ENCODE measurements at regions not wholly inside any gene's neighbourhood (a gene's known extent, or its start where the extent isn't known, plus 50 kb on each side); places are given as distances from the start of the nearest gene placed in this dataset.

- no peak for TF ChIP-seq CTCF (IDR thresholded peaks at IDR 0.05; ENCODE audit: control extremely low read depth, extremely low read depth, low read depth, missing control alignments)
- ChIA-PET POLR2A (no interaction called here), CTCF (interaction anchor here (0.8 kb wide), 1 partner anchor 21 kb away, joined by 3 read pairs; no protein-coding TSS in a partner anchor)
- no peak for DNase-seq (ENCODE audit: extremely low spot score)
Measured at GRCh38 chr13:87535911-87536310, 135.3 kb upstream of the SLITRK5 start.

GRCh38 chr13:87536499-87536898, 134.7 kb upstream of the SLITRK5 start:
- ChIA-PET POLR2A (no interaction called here), CTCF (interaction anchor here (0.8 kb wide), 1 partner anchor 20 kb away, joined by 3 read pairs; no protein-coding TSS in a partner anchor)
- TF ChIP-seq CTCF (IDR thresholded peaks at IDR 0.05; ENCODE audit: control extremely low read depth, extremely low read depth, low read depth, missing control alignments) = no peak
- no peak for DNase-seq (ENCODE audit: extremely low spot score)

- TF ChIP-seq CTCF (IDR thresholded peaks at IDR 0.05; ENCODE audit: control extremely low read depth, extremely low read depth, low read depth, missing control alignments) = no peak
- ChIA-PET POLR2A (no interaction called here), CTCF (no interaction called here)
- DNase-seq (ENCODE audit: extremely low spot score) = no peak
Measured at GRCh38 chr13:87536899-87537298, 134.3 kb upstream of the SLITRK5 start.

GRCh38 chr13:87537951-87538350, 133.2 kb upstream of the SLITRK5 start:
- ChIA-PET POLR2A (no interaction called here), CTCF (no interaction called here)
- no peak for DNase-seq (ENCODE audit: extremely low spot score)
- TF ChIP-seq CTCF (IDR thresholded peaks at IDR 0.05; ENCODE audit: control extremely low read depth, extremely low read depth, low read depth, missing control alignments) = no peak

- CTCF ChIA-PET = no interaction called here
- POLR2A ChIA-PET = no interaction called here
- TF ChIP-seq CTCF (IDR thresholded peaks at IDR 0.05; ENCODE audit: control extremely low read depth, extremely low read depth, low read depth, missing control alignments) = no peak
- no peak for DNase-seq (ENCODE audit: extremely low spot score)
Measured at GRCh38 chr13:87538366-87539052, 132.7 kb upstream of the SLITRK5 start.

GRCh38 chr13:87553142-87553541, 118.0 kb upstream of the SLITRK5 start:
- no peak for DNase-seq (ENCODE audit: extremely low spot score)
- ChIA-PET CTCF (no interaction called here), POLR2A (no interaction called here)
- no peak for TF ChIP-seq CTCF (IDR thresholded peaks at IDR 0.05; ENCODE audit: control extremely low read depth, extremely low read depth, low read depth, missing control alignments)
